GM23248 (cell line): ENCODE measurements at regions not wholly inside any gene's neighbourhood (a gene's known extent, or its start where the extent isn't known, plus 50 kb on each side); places are given as distances from the start of the nearest gene placed in this dataset.

Experiments
- DNase-seq: peaks from one replicate; pipeline ENCODE4 v3.0.0-alpha.2; 2015
- H2AFZ ChIP-seq: fragments of 200-600 bp; sonication (generic); 2 replicates; pipeline ENCODE4 v1.6.1; 2016; ENCODE audit warnings: antibody characterized with exemption
- H3F3A ChIP-seq: fragments of 200-600 bp; sonication (generic); 2 replicates; pipeline ENCODE4 v1.6.1; 2016; ENCODE audit warnings: mild to moderate bottlenecking, antibody characterized with exemption, mixed run types; ENCODE audit not compliant: insufficient read depth
- H3K27ac ChIP-seq: fragments of 200-600 bp; sonication (generic); 2 replicates; pipeline ENCODE4 v1.5.1; 2016; ENCODE audit warnings: mild to moderate bottlenecking
- H3K27me3 ChIP-seq: fragments of 200-600 bp; sonication (generic); replicated peaks from 2 replicates; pipeline ENCODE4 v1.6.1; 2016; ENCODE audit warnings: mild to moderate bottlenecking; ENCODE audit not compliant: insufficient read depth
- H3K36me3 ChIP-seq: fragments of 200-600 bp; sonication (generic); 2 replicates; pipeline ENCODE4 v1.6.1; 2016; ENCODE audit warnings: low read depth, mild to moderate bottlenecking
- H3K4me1 ChIP-seq: fragments of 200-600 bp; sonication (generic); 2 replicates; pipeline ENCODE4 v1.6.1; 2016; ENCODE audit warnings: mild to moderate bottlenecking; ENCODE audit not compliant: insufficient read depth
- H3K4me2 ChIP-seq: fragments of 200-600 bp; sonication (generic); one replicate; pipeline ENCODE4 v1.6.1; 2016; ENCODE audit warnings: mild to moderate bottlenecking; ENCODE audit not compliant: unreplicated experiment
- H3K4me3 ChIP-seq: fragments of 200-600 bp; sonication (generic); 2 replicates; pipeline ENCODE4 v1.5.1; 2016; ENCODE audit warnings: mild to moderate bottlenecking
- H3K79me2 ChIP-seq: fragments of 200-600 bp; sonication (generic); 2 replicates; pipeline ENCODE4 v1.6.1; 2016; ENCODE audit warnings: mild to moderate bottlenecking; ENCODE audit not compliant: insufficient read depth
- H3K9ac ChIP-seq: fragments of 200-600 bp; sonication (generic); 2 replicates; pipeline ENCODE4 v1.6.1; 2016; ENCODE audit warnings: mild to moderate bottlenecking
- H3K9me2 ChIP-seq: fragments of 200-600 bp; sonication (generic); 2 replicates; pipeline ENCODE4 v1.6.1; 2016; ENCODE audit warnings: mixed run types, mild to moderate bottlenecking, moderate library complexity; ENCODE audit not compliant: insufficient read depth
- H3K9me3 ChIP-seq: fragments of 200-600 bp; sonication (generic); one replicate; pipeline ENCODE4 v1.6.1; 2017; ENCODE audit warnings: low read depth
- H4K20me1 ChIP-seq: fragments of 200-600 bp; sonication (generic); 2 replicates; pipeline ENCODE4 v1.6.0; 2016; ENCODE audit not compliant: insufficient read depth
- EZH2 ChIP-seq: fragments of 200-600 bp; sonication (generic); IDR thresholded peaks from 2 replicates; pipeline ENCODE4 v1.6.1; 2018; ENCODE audit warnings: antibody characterized with exemption, mild to moderate bottlenecking; ENCODE audit not compliant: insufficient read depth, poor library complexity, severe bottlenecking
- EZH2phosphoT487 ChIP-seq: fragments of 200-600 bp; sonication (generic); IDR thresholded peaks from 2 replicates; pipeline ENCODE4 v1.6.1; 2018; ENCODE audit warnings: antibody characterized with exemption, moderate library complexity, mild to moderate bottlenecking, low read depth; ENCODE audit not compliant: insufficient read depth
- WGBS, 2 experiments: methylation state at CpG; one replicate each; pipeline ENCODE4 v1.1.6; 2015 to 2017; ENCODE audit warnings: low lambda C conversion rate in 2 of 2, low coverage in 1 of 2; ENCODE audit errors: missing lambda C conversion rate in 2 of 2; 5-methylcytosine and 5-hydroxymethylcytosine counted together
- in situ Hi-C: fragments of 300-500 bp; cut with MboI; formaldehyde crosslinking; loops from 2 replicates; pipeline ENCODE4 v1.15.0; 2020

DNA sequence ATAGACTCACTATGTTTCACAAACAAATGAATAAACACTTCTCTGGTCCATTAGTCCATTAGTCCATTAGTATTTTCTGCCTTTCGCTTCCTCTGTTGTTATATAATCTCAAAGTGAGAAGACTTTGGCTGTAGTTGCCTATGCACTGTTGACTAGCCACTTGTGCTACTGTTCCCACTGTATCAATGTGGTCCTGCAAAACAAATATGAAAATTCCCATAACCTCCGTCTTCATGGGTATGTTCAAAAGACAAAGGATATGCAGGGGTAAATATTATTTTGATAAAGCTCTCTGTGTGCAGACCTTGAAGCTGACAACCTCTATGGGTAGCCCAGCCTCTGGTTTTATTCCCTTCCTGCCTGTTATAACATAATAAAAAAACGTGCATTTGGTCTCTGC lies 77.8 kb downstream of the DIO2 start:
- DNase-seq, result no peak
- H3F3A ChIP-seq, result no peaks in the 10 kb centered on the region
- no peaks in the 10 kb centered on the region; the same call in 1 of the 2 replicates for H3K27me3 ChIP-seq
- WGBS, 2 experiments, result 24 to 26% methylated on average over 3 of the region's 3 CpGs
- no peak overlapping the region for H3K27ac ChIP-seq
- H3K4me1 ChIP-seq, result no peaks in the 10 kb centered on the region
- no peaks in the 10 kb centered on the region for H4K20me1 ChIP-seq
- H3K79me2 ChIP-seq, result no peaks in the 10 kb centered on the region
- H3K4me2 ChIP-seq, result no peak overlapping the region
- TF ChIP-seq EZH2phosphoT487, result no peak
- no peak for TF ChIP-seq EZH2
- H3K9me2 ChIP-seq, result no peaks in the 10 kb centered on the region
- in situ Hi-C loops, result no loop called here
- no peak overlapping the region for H2AFZ ChIP-seq
- H3K9ac ChIP-seq, result no peak overlapping the region
- H3K4me3 ChIP-seq, result no peak overlapping the region
- H3K9me3 ChIP-seq, result no peaks in the 10 kb centered on the region
- H3K36me3 ChIP-seq, result no peaks in the 10 kb centered on the region

DNA sequence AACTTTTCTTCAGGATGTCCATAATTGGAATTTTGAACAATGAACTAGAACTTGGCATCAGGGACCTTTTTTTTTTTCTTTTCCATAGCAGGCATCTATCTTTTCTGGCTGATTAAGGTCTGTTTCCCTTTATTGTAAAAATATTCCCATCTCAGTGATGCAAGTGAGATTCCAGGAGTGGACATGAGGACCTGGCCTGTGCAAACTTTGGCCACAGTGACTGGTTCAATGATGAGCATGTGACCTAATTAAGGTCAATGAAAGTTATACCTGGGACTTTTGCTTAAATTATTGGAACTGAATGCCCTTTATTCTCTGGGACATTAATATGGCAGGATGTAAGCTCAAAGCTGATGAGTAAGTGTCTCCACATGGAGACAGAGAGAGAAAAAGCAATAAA lies 83.8 kb downstream of the DIO2 start:
- no peak overlapping the region for H3K27ac ChIP-seq
- no peaks in the 10 kb centered on the region for H3K27me3 ChIP-seq
- no peaks in the 10 kb centered on the region for H3F3A ChIP-seq
- H2AFZ ChIP-seq, result no peak overlapping the region
- no peak for TF ChIP-seq EZH2phosphoT487
- TF ChIP-seq EZH2, result no peak
- no peak overlapping the region for H3K4me2 ChIP-seq
- in situ Hi-C loops, result no loop called here
- DNase-seq, result no peak
- H3K9me3 ChIP-seq, result no peaks in the 10 kb centered on the region
- no peaks in the 10 kb centered on the region for H3K79me2 ChIP-seq
- H3K4me3 ChIP-seq, result no peak overlapping the region
- no peaks in the 10 kb centered on the region for H3K9me2 ChIP-seq
- no peaks in the 10 kb centered on the region for H3K36me3 ChIP-seq
- H4K20me1 ChIP-seq, result no peaks in the 10 kb centered on the region
- no peak overlapping the region for H3K9ac ChIP-seq
- H3K4me1 ChIP-seq, result no peaks in the 10 kb centered on the region

DNA sequence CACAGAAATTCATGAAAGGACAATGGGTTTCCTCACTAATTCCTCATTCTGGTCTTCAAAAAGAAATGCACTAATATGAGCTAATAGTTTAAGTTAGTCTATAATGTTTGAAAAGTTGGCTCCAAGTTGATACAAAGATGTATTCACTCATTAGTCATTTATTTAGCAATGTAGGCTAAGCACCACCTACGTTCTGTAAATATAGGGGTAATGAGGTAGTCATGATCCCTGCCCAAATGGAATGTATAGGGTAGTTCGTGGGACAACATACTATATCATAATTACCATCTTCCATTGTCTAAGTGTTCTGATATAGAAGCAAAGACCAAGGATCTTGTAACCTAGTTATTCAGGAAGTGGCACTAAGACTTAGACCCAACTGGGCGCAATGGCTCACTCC lies 86.5 kb downstream of the DIO2 start:
- H4K20me1 ChIP-seq, result no peaks in the 10 kb centered on the region
- 27 to 28% methylated on average over 3 of the region's 3 CpGs for WGBS, 2 experiments

DNA sequence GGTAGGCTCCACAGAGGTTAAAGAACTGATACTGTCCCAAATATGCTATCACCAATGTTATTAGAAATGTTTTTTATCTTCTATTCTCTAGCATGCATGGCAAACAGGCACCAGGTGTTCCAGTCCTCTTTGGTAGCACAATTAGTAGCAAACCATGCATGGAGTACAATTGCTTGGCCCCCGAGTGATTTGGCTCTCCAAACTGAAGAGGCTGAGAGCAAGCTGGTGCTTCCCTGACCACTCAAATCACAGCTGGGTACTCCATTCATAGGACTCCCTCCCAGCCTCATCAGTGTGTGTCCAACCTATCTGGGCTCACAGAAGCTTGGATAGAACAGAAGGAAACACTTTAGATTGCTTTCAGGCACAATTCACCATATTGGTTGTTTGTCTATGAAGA lies 93.4 kb downstream of the DIO2 start:
- Histone ChIP-seq H3K4me1 (no peaks in the 10 kb centered on the region), H3K9me3 (no peaks in the 10 kb centered on the region), H4K20me1 (no peaks in the 10 kb centered on the region), H2AFZ (no peak overlapping the region), H3K4me3 (no peak overlapping the region), H3K27ac (no peak overlapping the region), H3K27me3 (no peaks in the 10 kb centered on the region), H3K4me2 (no peak overlapping the region), H3K36me3 (no peaks in the 10 kb centered on the region), H3K9me2 (no peaks in the 10 kb centered on the region), H3F3A (no peaks in the 10 kb centered on the region), H3K9ac (no peak overlapping the region), H3K79me2 (no peaks in the 10 kb centered on the region)
- 11 to 33% methylated on average over 1 of the region's 1 CpG for WGBS, 2 experiments
- TF ChIP-seq EZH2phosphoT487 (no peak), EZH2 (no peak)
- in situ Hi-C loops, result no loop called here
- no peak for DNase-seq

More for the DNA sequence above, 86.5 kb downstream of the DIO2 start:
- Histone ChIP-seq H3F3A (no peaks in the 10 kb centered on the region), H3K4me2 (no peak overlapping the region), H3K4me3 (no peak overlapping the region), H3K79me2 (no peaks in the 10 kb centered on the region), H3K9ac (no peak overlapping the region), H3K4me1 (no peaks in the 10 kb centered on the region), H2AFZ (no peak overlapping the region), H3K27me3 (no peaks in the 10 kb centered on the region), H3K27ac (no peak overlapping the region), H3K9me3 (no peaks in the 10 kb centered on the region), H3K36me3 (no peaks in the 10 kb centered on the region), H3K9me2 (no peaks in the 10 kb centered on the region)
- DNase-seq, result no peak
- in situ Hi-C loops, result no loop called here
- no peak for TF ChIP-seq EZH2
- no peak for TF ChIP-seq EZH2phosphoT487

DNA sequence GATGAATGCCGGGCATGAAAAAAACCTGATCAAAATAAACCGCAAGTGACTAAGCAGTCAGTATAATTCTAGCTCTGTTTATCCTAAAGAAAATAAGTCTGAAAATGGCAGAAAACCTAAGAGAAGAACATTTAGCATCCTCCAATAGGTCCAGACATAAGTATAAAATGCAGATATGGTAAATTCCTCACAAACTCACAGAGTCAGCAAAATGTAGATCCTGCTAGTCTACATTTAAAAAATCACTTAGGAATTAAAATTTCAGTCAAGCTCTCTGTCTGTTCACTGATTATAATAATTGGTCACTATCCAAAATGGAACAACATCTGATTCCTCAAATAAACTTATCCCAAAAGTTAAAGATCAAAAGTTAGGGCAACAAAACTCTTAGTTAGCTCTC lies 95.1 kb downstream of the DIO2 start:
- Histone ChIP-seq H3K9me2 (no peaks in the 10 kb centered on the region), H3K4me3 (no peak overlapping the region), H3K27me3 (no peaks in the 10 kb centered on the region), H4K20me1 (no peaks in the 10 kb centered on the region), H3K4me2 (no peak overlapping the region), H3K9me3 (no peaks in the 10 kb centered on the region), H3K9ac (no peak overlapping the region), H3K79me2 (no peaks in the 10 kb centered on the region), H3K4me1 (no peaks in the 10 kb centered on the region), H3K36me3 (no peaks in the 10 kb centered on the region), H3K27ac (no peak overlapping the region), H3F3A (no peaks in the 10 kb centered on the region), H2AFZ (no peak overlapping the region)
- in situ Hi-C loops, result no loop called here
- DNase-seq, result no peak
- no peak for TF ChIP-seq EZH2phosphoT487
- TF ChIP-seq EZH2, result no peak
- 80 to 88% methylated on average over 2 of the region's 2 CpGs for WGBS, 2 experiments
